MM.1S (cell line): ENCODE measurements at regions not wholly inside any gene's neighbourhood (a gene's known extent, or its start where the extent isn't known, plus 50 kb on each side); places are given as distances from the start of the nearest gene placed in this dataset.

Experiments
- EZH2phosphoT487 ChIP-seq: fragments of 300-600 bp; sonication (generic); IDR thresholded peaks from 2 replicates; pipeline ENCODE4 v1.6.1; 2018; ENCODE audit warnings: antibody characterized with exemption, low read length
- TF ChIP-seq, protein P1 (sequence below): fragments of 300-600 bp; sonication (generic); IDR thresholded peaks from 2 replicates; pipeline ENCODE4 v1.5.1; 2016; ENCODE audit warnings: antibody characterized with exemption, low read length, mixed read lengths

DNA sequence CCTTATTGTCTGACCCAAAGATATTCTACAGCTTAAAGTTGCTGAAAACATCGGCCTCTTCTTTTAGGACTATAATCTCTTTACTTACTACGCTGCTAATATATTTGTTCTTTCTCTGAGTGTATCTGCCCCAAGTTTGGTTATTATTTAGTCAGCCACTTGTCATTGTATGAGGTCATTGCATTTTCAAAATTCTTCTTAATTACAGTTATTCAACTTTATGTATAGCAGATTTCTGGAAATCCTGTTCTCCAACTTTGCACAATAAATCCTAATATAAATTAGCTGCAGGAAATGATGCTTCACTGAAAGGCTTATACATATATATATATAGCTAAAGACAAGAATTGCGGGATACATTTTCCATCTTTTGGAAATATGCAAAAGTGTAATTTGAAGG is 88.5 kb upstream of the HIVEP1 start:
- TF ChIP-seq, protein P1, sequence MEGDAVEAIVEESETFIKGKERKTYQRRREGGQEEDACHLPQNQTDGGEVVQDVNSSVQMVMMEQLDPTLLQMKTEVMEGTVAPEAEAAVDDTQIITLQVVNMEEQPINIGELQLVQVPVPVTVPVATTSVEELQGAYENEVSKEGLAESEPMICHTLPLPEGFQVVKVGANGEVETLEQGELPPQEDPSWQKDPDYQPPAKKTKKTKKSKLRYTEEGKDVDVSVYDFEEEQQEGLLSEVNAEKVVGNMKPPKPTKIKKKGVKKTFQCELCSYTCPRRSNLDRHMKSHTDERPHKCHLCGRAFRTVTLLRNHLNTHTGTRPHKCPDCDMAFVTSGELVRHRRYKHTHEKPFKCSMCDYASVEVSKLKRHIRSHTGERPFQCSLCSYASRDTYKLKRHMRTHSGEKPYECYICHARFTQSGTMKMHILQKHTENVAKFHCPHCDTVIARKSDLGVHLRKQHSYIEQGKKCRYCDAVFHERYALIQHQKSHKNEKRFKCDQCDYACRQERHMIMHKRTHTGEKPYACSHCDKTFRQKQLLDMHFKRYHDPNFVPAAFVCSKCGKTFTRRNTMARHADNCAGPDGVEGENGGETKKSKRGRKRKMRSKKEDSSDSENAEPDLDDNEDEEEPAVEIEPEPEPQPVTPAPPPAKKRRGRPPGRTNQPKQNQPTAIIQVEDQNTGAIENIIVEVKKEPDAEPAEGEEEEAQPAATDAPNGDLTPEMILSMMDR: no peak
- TF ChIP-seq EZH2phosphoT487: no peak
